ENCODE measurements at regions not wholly inside any gene's neighbourhood (a gene's known extent, or its start where the extent isn't known, plus 50 kb on each side); places are given as distances from the start of the nearest gene placed in this dataset.
"Not testable (repeated sequence)": the region's sequence is repeated elsewhere in the genome, so short reads cannot be mapped to it uniquely, and the experiment has no call there.

GRCh38 chr4:146059151-146059550 lies 116.4 kb upstream of the LSM6 start:
- Histone ChIP-seq H3K4me3 (ENCODE audit: low read length in 3 of 3) (no peak overlapping the region), H3K36me3 (ENCODE audit: control insufficient read depth in 3 of 3, insufficient read depth in 3 of 3, low read length in 3 of 3) (no peaks in the 10 kb centered on the region), H3K9ac (ENCODE audit: low read depth in 1 of 3, low read length in 3 of 3) (no peak overlapping the region), H3K4me1 (ENCODE audit: control insufficient read depth in 3 of 3, insufficient read depth in 3 of 3, low read length in 3 of 3) (no peaks in the 10 kb centered on the region), H3K27me3 (ENCODE audit: control insufficient read depth in 3 of 3, insufficient read depth in 3 of 3, low read length in 3 of 3) (peaks cover 0 to 6% (median 0%) of the 10 kb centered on the region in 3 donors), H3K9me3 (ENCODE audit: control insufficient read depth in 3 of 3, low read length in 3 of 3) (no peaks in the 10 kb centered on the region), H3K27ac (ENCODE audit: low read depth, low read length) (no peak overlapping the region)

GRCh38 chr4:146058531-146058930 lies 117.0 kb upstream of the LSM6 start:
- Histone ChIP-seq H3K36me3 (ENCODE audit: control insufficient read depth in 3 of 3, insufficient read depth in 3 of 3, low read length in 3 of 3) (no peaks in the 10 kb centered on the region), H3K4me1 (ENCODE audit: control insufficient read depth in 3 of 3, insufficient read depth in 3 of 3, low read length in 3 of 3) (no peaks in the 10 kb centered on the region), H3K27me3 (ENCODE audit: control insufficient read depth in 3 of 3, insufficient read depth in 3 of 3, low read length in 3 of 3) (peaks cover 0 to 6% (median 0%) of the 10 kb centered on the region in 3 donors), H3K9me3 (ENCODE audit: control insufficient read depth in 3 of 3, low read length in 3 of 3) (no peaks in the 10 kb centered on the region), H3K4me3 (ENCODE audit: low read length in 3 of 3) (no peak overlapping the region), H3K27ac (ENCODE audit: low read depth, low read length) (no peak overlapping the region), H3K9ac (ENCODE audit: low read depth in 1 of 3, low read length in 3 of 3) (no peak overlapping the region)

- Histone ChIP-seq H3K27ac (ENCODE audit: low read depth, low read length) (no peak overlapping the region), H3K27me3 (ENCODE audit: control insufficient read depth in 3 of 3, insufficient read depth in 3 of 3, low read length in 3 of 3) (peaks cover 0 to 6% (median 0%) of the 10 kb centered on the region in 3 donors), H3K36me3 (ENCODE audit: control insufficient read depth in 3 of 3, insufficient read depth in 3 of 3, low read length in 3 of 3) (no peaks in the 10 kb centered on the region), H3K4me1 (ENCODE audit: control insufficient read depth in 3 of 3, insufficient read depth in 3 of 3, low read length in 3 of 3) (no peaks in the 10 kb centered on the region), H3K9me3 (ENCODE audit: control insufficient read depth in 3 of 3, low read length in 3 of 3) (no peaks in the 10 kb centered on the region), H3K9ac (ENCODE audit: low read depth in 1 of 3, low read length in 3 of 3) (no peak overlapping the region), H3K4me3 (ENCODE audit: low read length in 3 of 3) (no peak overlapping the region)
These were observed 116.1 kb upstream of the ZNF827 start for GRCh38 chr4:146054676-146055075.

GRCh38 chr4:146053891-146054290 lies 115.3 kb upstream of the ZNF827 start:
- Histone ChIP-seq H3K4me3 (ENCODE audit: low read length in 3 of 3) (no peak overlapping the region), H3K27ac (ENCODE audit: low read depth, low read length) (no peak overlapping the region), H3K9ac (ENCODE audit: low read depth in 1 of 3, low read length in 3 of 3) (no peak overlapping the region), H3K27me3 (ENCODE audit: control insufficient read depth in 3 of 3, insufficient read depth in 3 of 3, low read length in 3 of 3) (peaks cover 0 to 4% (median 0%) of the 10 kb centered on the region in 3 donors), H3K4me1 (ENCODE audit: control insufficient read depth in 3 of 3, insufficient read depth in 3 of 3, low read length in 3 of 3) (no peaks in the 10 kb centered on the region), H3K9me3 (ENCODE audit: control insufficient read depth in 3 of 3, low read length in 3 of 3) (no peaks in the 10 kb centered on the region), H3K36me3 (ENCODE audit: control insufficient read depth in 3 of 3, insufficient read depth in 3 of 3, low read length in 3 of 3) (no peaks in the 10 kb centered on the region)

GRCh38 chr4:146051728-146052391 lies 113.2 kb upstream of the ZNF827 start:
- no peak overlapping the region for H3K4me3 ChIP-seq (ENCODE audit: low read length in 3 of 3)
- no peaks in the 10 kb centered on the region for H3K36me3 ChIP-seq (ENCODE audit: control insufficient read depth in 3 of 3, insufficient read depth in 3 of 3, low read length in 3 of 3)
- no peaks in the 10 kb centered on the region for H3K9me3 ChIP-seq (ENCODE audit: control insufficient read depth in 3 of 3, low read length in 3 of 3)
- no peaks in the 10 kb centered on the region for H3K4me1 ChIP-seq (ENCODE audit: control insufficient read depth in 3 of 3, insufficient read depth in 3 of 3, low read length in 3 of 3)
- no peak overlapping the region for H3K27ac ChIP-seq (ENCODE audit: low read depth, low read length)
- no peak overlapping the region for H3K9ac ChIP-seq (ENCODE audit: low read depth in 1 of 3, low read length in 3 of 3)
- peaks cover 0 to 4% (median 0%) of the 10 kb centered on the region in 3 donors for H3K27me3 ChIP-seq (ENCODE audit: control insufficient read depth in 3 of 3, insufficient read depth in 3 of 3, low read length in 3 of 3)

GRCh38 chr4:146051223-146051622 lies 112.6 kb upstream of the ZNF827 start:
- no peaks in the 10 kb centered on the region for H3K4me1 ChIP-seq (ENCODE audit: control insufficient read depth in 3 of 3, insufficient read depth in 3 of 3, low read length in 3 of 3)
- no peaks in the 10 kb centered on the region for H3K36me3 ChIP-seq (ENCODE audit: control insufficient read depth in 3 of 3, insufficient read depth in 3 of 3, low read length in 3 of 3)
- no peaks in the 10 kb centered on the region for H3K9me3 ChIP-seq (ENCODE audit: control insufficient read depth in 3 of 3, low read length in 3 of 3)
- no peak overlapping the region for H3K9ac ChIP-seq (ENCODE audit: low read depth in 1 of 3, low read length in 3 of 3)
- no peak overlapping the region for H3K27ac ChIP-seq (ENCODE audit: low read depth, low read length)
- no peak overlapping the region for H3K4me3 ChIP-seq (ENCODE audit: low read length in 3 of 3)
- H3K27me3 ChIP-seq (ENCODE audit: control insufficient read depth in 3 of 3, insufficient read depth in 3 of 3, low read length in 3 of 3), result peaks cover 0 to 4% (median 0%) of the 10 kb centered on the region in 3 donors

GRCh38 chr4:146049802-146050201 lies 111.2 kb upstream of the ZNF827 start:
- Histone ChIP-seq H3K9me3 (ENCODE audit: control insufficient read depth in 3 of 3, low read length in 3 of 3) (no peaks in the 10 kb centered on the region), H3K4me3 (ENCODE audit: low read length in 3 of 3) (no peak overlapping the region), H3K36me3 (ENCODE audit: control insufficient read depth in 3 of 3, insufficient read depth in 3 of 3, low read length in 3 of 3) (no peaks in the 10 kb centered on the region), H3K4me1 (ENCODE audit: control insufficient read depth in 3 of 3, insufficient read depth in 3 of 3, low read length in 3 of 3) (no peaks in the 10 kb centered on the region), H3K27ac (ENCODE audit: low read depth, low read length) (no peak overlapping the region), H3K27me3 (ENCODE audit: control insufficient read depth in 3 of 3, insufficient read depth in 3 of 3, low read length in 3 of 3) (no peaks in the 10 kb centered on the region), H3K9ac (ENCODE audit: low read depth in 1 of 3, low read length in 3 of 3) (no peak overlapping the region)

- H3K27me3 ChIP-seq (ENCODE audit: control insufficient read depth in 3 of 3, insufficient read depth in 3 of 3, low read length in 3 of 3); H3K4me3 ChIP-seq (ENCODE audit: low read length in 3 of 3); H3K27ac ChIP-seq (ENCODE audit: low read depth, low read length): not testable (repeated sequence)
These were observed 109.1 kb upstream of the ZNF827 start for GRCh38 chr4:146047768-146048167.

GRCh38 chr4:146041139-146042004 lies 102.7 kb upstream of the ZNF827 start:
- H3K4me1 ChIP-seq (ENCODE audit: control insufficient read depth in 3 of 3, insufficient read depth in 3 of 3, low read length in 3 of 3), result no peaks in the 10 kb centered on the region
- H3K27me3 ChIP-seq (ENCODE audit: control insufficient read depth in 3 of 3, insufficient read depth in 3 of 3, low read length in 3 of 3), result no peaks in the 10 kb centered on the region
- no peaks in the 10 kb centered on the region for H3K36me3 ChIP-seq (ENCODE audit: control insufficient read depth in 3 of 3, insufficient read depth in 3 of 3, low read length in 3 of 3)
- H3K27ac ChIP-seq (ENCODE audit: low read depth, low read length), result no peak overlapping the region
- H3K9ac ChIP-seq (ENCODE audit: low read depth in 1 of 3, low read length in 3 of 3), result no peak overlapping the region
- no peak overlapping the region for H3K4me3 ChIP-seq (ENCODE audit: low read length in 3 of 3)
- H3K9me3 ChIP-seq (ENCODE audit: control insufficient read depth in 3 of 3, low read length in 3 of 3), result no peaks in the 10 kb centered on the region

More at GRCh38 chr4:146047768-146048167, 109.1 kb upstream of the ZNF827 start:
- H3K9ac ChIP-seq (ENCODE audit: low read depth in 1 of 3, low read length in 3 of 3); H3K36me3 ChIP-seq (ENCODE audit: control insufficient read depth in 3 of 3, insufficient read depth in 3 of 3, low read length in 3 of 3); H3K9me3 ChIP-seq (ENCODE audit: control insufficient read depth in 3 of 3, low read length in 3 of 3); H3K4me1 ChIP-seq (ENCODE audit: control insufficient read depth in 3 of 3, insufficient read depth in 3 of 3, low read length in 3 of 3): not testable (repeated sequence)

- Histone ChIP-seq H3K27ac (ENCODE audit: low read depth, low read length) (no peak overlapping the region), H3K9me3 (ENCODE audit: control insufficient read depth in 3 of 3, low read length in 3 of 3) (no peaks in the 10 kb centered on the region), H3K4me1 (ENCODE audit: control insufficient read depth in 3 of 3, insufficient read depth in 3 of 3, low read length in 3 of 3) (no peaks in the 10 kb centered on the region), H3K27me3 (ENCODE audit: control insufficient read depth in 3 of 3, insufficient read depth in 3 of 3, low read length in 3 of 3) (no peaks in the 10 kb centered on the region), H3K9ac (ENCODE audit: low read depth in 1 of 3, low read length in 3 of 3) (no peak overlapping the region), H3K4me3 (ENCODE audit: low read length in 3 of 3) (no peak overlapping the region), H3K36me3 (ENCODE audit: control insufficient read depth in 3 of 3, insufficient read depth in 3 of 3, low read length in 3 of 3) (no peaks in the 10 kb centered on the region)
These were observed 102.0 kb upstream of the ZNF827 start for GRCh38 chr4:146040623-146041022.

All from skeletal muscle tissue (tissue), 3 donors.